ENCODE measurements at regions not wholly inside any gene's neighbourhood (a gene's known extent, or its start where the extent isn't known, plus 50 kb on each side); places are given as distances from the start of the nearest gene placed in this dataset.

GRCh38 chr1:90778486-90778885, 61.4 kb upstream of the BARHL2 start:
- DNase-seq: no peak

- no peak for DNase-seq
Observed at GRCh38 chr1:90773812-90774211, 56.7 kb upstream of the BARHL2 start.

- DNase-seq: no peak
Observed at GRCh38 chr1:90768826-90769225, 51.7 kb upstream of the BARHL2 start.

GRCh38 chr1:90768098-90768497, 51.0 kb upstream of the BARHL2 start:
- no peak for DNase-seq

Measured in NCI-H2029 (cell line).